Body of pancreas (tissue), 4 donors: ENCODE measurements at regions not wholly inside any gene's neighbourhood (a gene's known extent, or its start where the extent isn't known, plus 50 kb on each side); places are given as distances from the start of the nearest gene placed in this dataset.

Experiments
- POLR2A ChIP-seq, 3 donors: fragments of 450-650 bp; IDR thresholded peaks; one replicate each; pipeline ENCODE4 v1.6.1; 2016; ENCODE audit warnings: antibody characterized with exemption in 3 of 3, mild to moderate bottlenecking in 2 of 3
- TF ChIP-seq, protein P1 (sequence below), 7 experiments: fragments of 450-650 bp in 4 of 7; fragments of 200-600 bp in 3 of 7; sonication (generic) in 3 of 7; IDR thresholded peaks; one replicate each; pipeline ENCODE4 v1.5.1; 2016 to 2019; ENCODE audit warnings: antibody characterized with exemption in 7 of 7

DNA sequence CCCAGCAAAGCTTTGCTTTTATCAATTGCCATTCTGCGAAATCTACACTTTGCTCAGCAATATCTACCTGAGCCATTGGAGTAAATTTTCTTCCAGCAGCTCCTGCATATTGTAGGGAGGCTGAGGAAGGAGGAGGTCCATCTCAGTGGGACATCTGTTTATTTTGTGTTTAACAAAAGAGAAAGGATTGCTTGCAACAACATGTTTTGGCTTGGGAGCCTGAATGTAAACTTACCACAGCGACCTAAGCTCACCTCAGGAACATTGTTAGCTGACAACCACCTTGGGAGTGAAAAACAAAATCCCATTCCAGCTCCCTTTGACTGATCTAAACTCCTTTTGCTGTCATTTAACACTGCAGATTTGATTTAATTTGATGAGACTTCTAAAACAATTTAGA is 356.1 kb downstream of the SS18 start:
- TF ChIP-seq, protein P1, sequence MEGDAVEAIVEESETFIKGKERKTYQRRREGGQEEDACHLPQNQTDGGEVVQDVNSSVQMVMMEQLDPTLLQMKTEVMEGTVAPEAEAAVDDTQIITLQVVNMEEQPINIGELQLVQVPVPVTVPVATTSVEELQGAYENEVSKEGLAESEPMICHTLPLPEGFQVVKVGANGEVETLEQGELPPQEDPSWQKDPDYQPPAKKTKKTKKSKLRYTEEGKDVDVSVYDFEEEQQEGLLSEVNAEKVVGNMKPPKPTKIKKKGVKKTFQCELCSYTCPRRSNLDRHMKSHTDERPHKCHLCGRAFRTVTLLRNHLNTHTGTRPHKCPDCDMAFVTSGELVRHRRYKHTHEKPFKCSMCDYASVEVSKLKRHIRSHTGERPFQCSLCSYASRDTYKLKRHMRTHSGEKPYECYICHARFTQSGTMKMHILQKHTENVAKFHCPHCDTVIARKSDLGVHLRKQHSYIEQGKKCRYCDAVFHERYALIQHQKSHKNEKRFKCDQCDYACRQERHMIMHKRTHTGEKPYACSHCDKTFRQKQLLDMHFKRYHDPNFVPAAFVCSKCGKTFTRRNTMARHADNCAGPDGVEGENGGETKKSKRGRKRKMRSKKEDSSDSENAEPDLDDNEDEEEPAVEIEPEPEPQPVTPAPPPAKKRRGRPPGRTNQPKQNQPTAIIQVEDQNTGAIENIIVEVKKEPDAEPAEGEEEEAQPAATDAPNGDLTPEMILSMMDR (IDR thresholded peaks at IDR 0.05): no peak
- TF ChIP-seq POLR2A (IDR thresholded peaks at IDR 0.05): no peak
